ENCODE measurements at regions not wholly inside any gene's neighbourhood (a gene's known extent, or its start where the extent isn't known, plus 50 kb on each side); places are given as distances from the start of the nearest gene placed in this dataset.

- TF ChIP-seq EP300 (IDR thresholded peaks at IDR 0.05) (no peak), POLR2A (IDR thresholded peaks at IDR 0.05) (no peak)
- TF ChIP-seq, protein P1, sequence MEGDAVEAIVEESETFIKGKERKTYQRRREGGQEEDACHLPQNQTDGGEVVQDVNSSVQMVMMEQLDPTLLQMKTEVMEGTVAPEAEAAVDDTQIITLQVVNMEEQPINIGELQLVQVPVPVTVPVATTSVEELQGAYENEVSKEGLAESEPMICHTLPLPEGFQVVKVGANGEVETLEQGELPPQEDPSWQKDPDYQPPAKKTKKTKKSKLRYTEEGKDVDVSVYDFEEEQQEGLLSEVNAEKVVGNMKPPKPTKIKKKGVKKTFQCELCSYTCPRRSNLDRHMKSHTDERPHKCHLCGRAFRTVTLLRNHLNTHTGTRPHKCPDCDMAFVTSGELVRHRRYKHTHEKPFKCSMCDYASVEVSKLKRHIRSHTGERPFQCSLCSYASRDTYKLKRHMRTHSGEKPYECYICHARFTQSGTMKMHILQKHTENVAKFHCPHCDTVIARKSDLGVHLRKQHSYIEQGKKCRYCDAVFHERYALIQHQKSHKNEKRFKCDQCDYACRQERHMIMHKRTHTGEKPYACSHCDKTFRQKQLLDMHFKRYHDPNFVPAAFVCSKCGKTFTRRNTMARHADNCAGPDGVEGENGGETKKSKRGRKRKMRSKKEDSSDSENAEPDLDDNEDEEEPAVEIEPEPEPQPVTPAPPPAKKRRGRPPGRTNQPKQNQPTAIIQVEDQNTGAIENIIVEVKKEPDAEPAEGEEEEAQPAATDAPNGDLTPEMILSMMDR (IDR thresholded peaks at IDR 0.05) = no peak
- DNase-seq = no peak
- no peak overlapping the region for H3K4me3 ChIP-seq
- 95 to 96% (median 96%) methylated on average over 17 of the region's 17 CpGs for WGBS, 3 donors
- no peaks in the 10 kb centered on the region for H3K4me1 ChIP-seq (ENCODE audit: insufficient read depth)
- no peaks in the 10 kb centered on the region for H3K9me3 ChIP-seq
- H3K27ac ChIP-seq = no peak overlapping the region
- H3K36me3 ChIP-seq = no peaks in the 10 kb centered on the region
- intact Hi-C loops (cut with DNase I) = no loop called here
- no peaks in the 10 kb centered on the region for H3K27me3 ChIP-seq
Observed at GRCh38 chr7:52668435-52668834, 367.0 kb upstream of the POM121L12 start.

GRCh38 chr7:52659178-52659577 lies 376.3 kb upstream of the POM121L12 start:
- Histone ChIP-seq H3K4me1 (ENCODE audit: insufficient read depth) (no peaks in the 10 kb centered on the region), H3K36me3 (no peaks in the 10 kb centered on the region), H3K27ac (no peak overlapping the region), H3K4me3 (no peak overlapping the region), H3K9me3 (no peaks in the 10 kb centered on the region), H3K27me3 (no peaks in the 10 kb centered on the region)
- intact Hi-C loops (cut with DNase I) = no loop called here
- DNase-seq = no peak
- no peak for TF ChIP-seq EP300 (IDR thresholded peaks at IDR 0.05)
- TF ChIP-seq, protein P1 (IDR thresholded peaks at IDR 0.05) = no peak
- TF ChIP-seq POLR2A (IDR thresholded peaks at IDR 0.05) = no peak
- WGBS, 3 donors = 83 to 88% (median 88%) methylated on average over 3 of the region's 3 CpGs

- Histone ChIP-seq H3K36me3 (no peaks in the 10 kb centered on the region), H3K27ac (no peak overlapping the region), H3K4me1 (ENCODE audit: insufficient read depth) (no peaks in the 10 kb centered on the region), H3K27me3 (no peaks in the 10 kb centered on the region), H3K4me3 (no peak overlapping the region), H3K9me3 (no peaks in the 10 kb centered on the region)
- no peak for DNase-seq
- TF ChIP-seq, protein P1 (IDR thresholded peaks at IDR 0.05) = no peak
- TF ChIP-seq POLR2A (IDR thresholded peaks at IDR 0.05) (no peak), EP300 (IDR thresholded peaks at IDR 0.05) (no peak)
- 63 to 72% (median 69%) methylated on average over 3 of the region's 3 CpGs for WGBS, 3 donors
- intact Hi-C loops (cut with DNase I) = no loop called here
Observed at GRCh38 chr7:52656098-52656497, 379.3 kb upstream of the POM121L12 start.

- no peak for DNase-seq
- Histone ChIP-seq H3K4me1 (ENCODE audit: insufficient read depth) (no peaks in the 10 kb centered on the region), H3K27me3 (no peaks in the 10 kb centered on the region), H3K36me3 (no peaks in the 10 kb centered on the region), H3K27ac (no peak overlapping the region), H3K9me3 (no peaks in the 10 kb centered on the region), H3K4me3 (no peak overlapping the region)
- TF ChIP-seq EP300 (IDR thresholded peaks at IDR 0.05) (no peak), POLR2A (IDR thresholded peaks at IDR 0.05) (no peak)
- TF ChIP-seq, protein P1 (IDR thresholded peaks at IDR 0.05) = no peak
- 35 to 90% (median 51%) methylated on average over 1 of the region's 1 CpG for WGBS, 3 donors
- intact Hi-C loops (cut with DNase I) = no loop called here
Observed at GRCh38 chr7:52652621-52653020, 382.8 kb upstream of the POM121L12 start.

- 54 to 68% (median 61%) methylated on average over 1 of the region's 1 CpG for WGBS, 3 donors
- Histone ChIP-seq H3K27ac (no peak overlapping the region), H3K4me1 (ENCODE audit: insufficient read depth) (no peaks in the 10 kb centered on the region), H3K4me3 (no peak overlapping the region), H3K36me3 (no peaks in the 10 kb centered on the region), H3K9me3 (no peaks in the 10 kb centered on the region), H3K27me3 (no peaks in the 10 kb centered on the region)
- DNase-seq = no peak
- TF ChIP-seq, protein P1 (IDR thresholded peaks at IDR 0.05) = no peak
- TF ChIP-seq POLR2A (IDR thresholded peaks at IDR 0.05) (no peak), EP300 (IDR thresholded peaks at IDR 0.05) (no peak)
- intact Hi-C loops (cut with DNase I) = no loop called here
Observed at GRCh38 chr7:52648872-52649271, 386.6 kb upstream of the POM121L12 start.
